Neural progenitor cell (in vitro differentiated cells): ENCODE measurements at regions not wholly inside any gene's neighbourhood (a gene's known extent, or its start where the extent isn't known, plus 50 kb on each side); places are given as distances from the start of the nearest gene placed in this dataset.
"Not testable (repeated sequence)": the region's sequence is repeated elsewhere in the genome, so short reads cannot be mapped to it uniquely, and the experiment has no call there.

Source experiments
- EZH2phosphoT487 ChIP-seq: fragments of 200-600 bp; sonication (generic); IDR thresholded peaks from 2 replicates; pipeline ENCODE4 v1.6.1; 2017; ENCODE audit warnings: antibody characterized with exemption
- TF ChIP-seq, protein P1 (sequence below): fragments of 200-600 bp; sonication (generic); IDR thresholded peaks from 2 replicates; pipeline ENCODE4 v1.5.1; 2017; ENCODE audit warnings: antibody characterized with exemption, mild to moderate bottlenecking

DNA sequence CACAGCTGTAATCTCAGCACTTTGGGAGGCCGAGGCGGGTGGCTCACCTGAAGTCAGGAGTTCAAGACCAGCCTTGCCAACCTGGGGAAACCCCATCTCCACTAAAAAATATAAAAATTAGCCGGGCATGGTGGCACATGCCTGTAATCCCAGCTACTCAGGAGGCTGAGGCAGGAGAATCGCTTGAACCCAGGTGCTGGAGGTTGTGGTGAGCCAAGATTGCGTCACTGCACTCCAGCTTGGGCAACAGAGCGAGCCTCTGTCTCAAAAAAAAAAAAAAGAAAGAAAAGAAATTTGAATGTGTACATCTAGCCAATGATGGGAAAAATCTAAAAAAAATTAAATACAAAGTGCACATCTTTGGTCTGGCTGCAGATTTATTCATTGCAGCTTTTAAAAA is 92.6 kb upstream of the ERRFI1 start:
- not testable (repeated sequence) for TF ChIP-seq EZH2phosphoT487
- TF ChIP-seq, protein P1, sequence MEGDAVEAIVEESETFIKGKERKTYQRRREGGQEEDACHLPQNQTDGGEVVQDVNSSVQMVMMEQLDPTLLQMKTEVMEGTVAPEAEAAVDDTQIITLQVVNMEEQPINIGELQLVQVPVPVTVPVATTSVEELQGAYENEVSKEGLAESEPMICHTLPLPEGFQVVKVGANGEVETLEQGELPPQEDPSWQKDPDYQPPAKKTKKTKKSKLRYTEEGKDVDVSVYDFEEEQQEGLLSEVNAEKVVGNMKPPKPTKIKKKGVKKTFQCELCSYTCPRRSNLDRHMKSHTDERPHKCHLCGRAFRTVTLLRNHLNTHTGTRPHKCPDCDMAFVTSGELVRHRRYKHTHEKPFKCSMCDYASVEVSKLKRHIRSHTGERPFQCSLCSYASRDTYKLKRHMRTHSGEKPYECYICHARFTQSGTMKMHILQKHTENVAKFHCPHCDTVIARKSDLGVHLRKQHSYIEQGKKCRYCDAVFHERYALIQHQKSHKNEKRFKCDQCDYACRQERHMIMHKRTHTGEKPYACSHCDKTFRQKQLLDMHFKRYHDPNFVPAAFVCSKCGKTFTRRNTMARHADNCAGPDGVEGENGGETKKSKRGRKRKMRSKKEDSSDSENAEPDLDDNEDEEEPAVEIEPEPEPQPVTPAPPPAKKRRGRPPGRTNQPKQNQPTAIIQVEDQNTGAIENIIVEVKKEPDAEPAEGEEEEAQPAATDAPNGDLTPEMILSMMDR, result not testable (repeated sequence)
